BLaER1 (cell line): ENCODE measurements at regions not wholly inside any gene's neighbourhood (a gene's known extent, or its start where the extent isn't known, plus 50 kb on each side); places are given as distances from the start of the nearest gene placed in this dataset.

Experiments used
- H3K27ac ChIP-seq: shearing (Covaris generic); formaldehyde crosslinking; 2 replicates; pipeline ENCODE4 v1.8.1; 2022
- H3K27me3 ChIP-seq: shearing (Covaris generic); formaldehyde crosslinking; 2 replicates; pipeline ENCODE4 v1.8.1; 2022
- H3K36me3 ChIP-seq: shearing (Covaris generic); formaldehyde crosslinking; 2 replicates; pipeline ENCODE4 v1.8.1; 2022
- H3K4me1 ChIP-seq: shearing (Covaris generic); formaldehyde crosslinking; 2 replicates; pipeline ENCODE4 v1.8.1; 2022
- H3K4me2 ChIP-seq: shearing (Covaris generic); formaldehyde crosslinking; 2 replicates; pipeline ENCODE4 v1.8.1; 2022
- H3K4me3 ChIP-seq: shearing (Covaris generic); formaldehyde crosslinking; 2 replicates; pipeline ENCODE4 v1.8.1; 2022
- H3K9ac ChIP-seq: shearing (Covaris generic); formaldehyde crosslinking; 2 replicates; pipeline ENCODE4 v1.8.1; 2022
- H3K9me3 ChIP-seq: shearing (Covaris generic); formaldehyde crosslinking; 2 replicates; pipeline ENCODE4 v1.8.1; 2022
- H4K20me1 ChIP-seq: shearing (Covaris generic); formaldehyde crosslinking; 2 replicates; pipeline ENCODE4 v1.8.1; 2022
- Cebpa-rat ChIP-seq: shearing (Covaris generic); IDR thresholded peaks from 2 replicates; pipeline ENCODE4 v1.8.1; 2022

- Histone ChIP-seq H3K27ac (no peak overlapping the region), H4K20me1 (no peaks in the 10 kb centered on the region), H3K27me3 (no peaks in the 10 kb centered on the region), H3K4me2 (no peak overlapping the region), H3K4me1 (no peaks in the 10 kb centered on the region), H3K9ac (no peak overlapping the region), H3K9me3 (no peaks in the 10 kb centered on the region), H3K4me3 (no peak overlapping the region), H3K36me3 (no peaks in the 10 kb centered on the region)
- TF ChIP-seq Cebpa-rat, result no peak
Measured at GRCh38 chr5:116695681-116696080, 121.1 kb upstream of the SEMA6A start.

- no peaks in the 10 kb centered on the region for H3K9me3 ChIP-seq
- no peaks in the 10 kb centered on the region for H3K4me1 ChIP-seq
- H3K4me3 ChIP-seq, result no peak overlapping the region
- no peak for TF ChIP-seq Cebpa-rat
- H3K27ac ChIP-seq, result no peak overlapping the region
- H3K36me3 ChIP-seq, result no peaks in the 10 kb centered on the region
- no peak overlapping the region for H3K9ac ChIP-seq
- H3K4me2 ChIP-seq, result no peak overlapping the region
- H4K20me1 ChIP-seq, result no peaks in the 10 kb centered on the region
- no peaks in the 10 kb centered on the region for H3K27me3 ChIP-seq
Measured at GRCh38 chr5:116686438-116686837, 111.8 kb upstream of the SEMA6A start.

- no peak overlapping the region for H3K9ac ChIP-seq
- H3K27me3 ChIP-seq, result no peaks in the 10 kb centered on the region
- no peak for TF ChIP-seq Cebpa-rat
- no peaks in the 10 kb centered on the region for H3K9me3 ChIP-seq
- no peak overlapping the region for H3K4me3 ChIP-seq
- H3K27ac ChIP-seq, result no peak overlapping the region
- H3K4me2 ChIP-seq, result no peak overlapping the region
- H3K36me3 ChIP-seq, result no peaks in the 10 kb centered on the region
- H4K20me1 ChIP-seq, result no peaks in the 10 kb centered on the region
- no peaks in the 10 kb centered on the region for H3K4me1 ChIP-seq
Measured at GRCh38 chr5:116685931-116686330, 111.3 kb upstream of the SEMA6A start.

GRCh38 chr5:116685069-116685468, 110.4 kb upstream of the SEMA6A start:
- Histone ChIP-seq H4K20me1 (no peaks in the 10 kb centered on the region), H3K36me3 (no peaks in the 10 kb centered on the region), H3K4me2 (no peak overlapping the region), H3K4me3 (no peak overlapping the region), H3K9ac (no peak overlapping the region), H3K9me3 (no peaks in the 10 kb centered on the region), H3K27me3 (no peaks in the 10 kb centered on the region), H3K27ac (no peak overlapping the region), H3K4me1 (no peaks in the 10 kb centered on the region)
- no peak for TF ChIP-seq Cebpa-rat

DNA sequence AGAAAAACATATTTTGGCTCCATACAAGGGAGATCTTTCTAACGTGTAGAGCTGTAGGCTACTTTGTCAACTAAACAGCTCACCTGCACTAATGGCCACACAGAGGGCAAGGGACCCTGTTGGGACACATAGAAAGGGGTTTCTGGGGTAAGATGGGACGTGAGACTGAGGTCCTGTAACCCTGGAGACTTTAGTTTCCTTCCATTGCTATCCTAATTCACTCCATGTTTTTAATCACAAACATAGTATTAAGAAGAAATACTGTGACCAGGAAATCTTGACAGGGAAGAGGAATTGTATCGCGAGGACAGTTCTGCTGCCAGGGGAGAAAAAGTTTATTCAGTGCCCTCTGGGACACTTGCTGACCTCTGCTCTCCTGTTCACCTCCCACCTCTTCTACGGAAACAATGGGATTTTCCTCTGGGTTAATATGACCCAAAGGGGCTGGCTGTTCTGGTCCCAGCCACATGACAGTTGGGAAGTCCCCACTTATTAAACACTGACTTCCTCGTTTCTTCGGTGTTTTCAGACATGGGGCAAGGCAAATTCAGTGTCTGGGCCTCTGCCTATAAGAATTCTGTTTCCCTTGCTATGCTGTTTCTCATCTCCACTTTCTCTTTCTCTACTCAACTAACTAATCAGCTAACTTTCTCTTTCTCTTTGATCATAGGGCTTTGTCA, 106.9 kb upstream of the SEMA6A start:
- no peak overlapping the region for H3K4me2 ChIP-seq
- TF ChIP-seq Cebpa-rat, result no peak
- H3K36me3 ChIP-seq, result no peaks in the 10 kb centered on the region
- H3K4me3 ChIP-seq, result no peak overlapping the region
- no peaks in the 10 kb centered on the region for H3K9me3 ChIP-seq
- H3K27ac ChIP-seq, result no peak overlapping the region
- H4K20me1 ChIP-seq, result no peaks in the 10 kb centered on the region
- H3K27me3 ChIP-seq, result no peaks in the 10 kb centered on the region
- H3K9ac ChIP-seq, result no peak overlapping the region
- no peaks in the 10 kb centered on the region for H3K4me1 ChIP-seq

- H3K4me2 ChIP-seq, result no peak overlapping the region
- H3K36me3 ChIP-seq, result no peaks in the 10 kb centered on the region
- H3K9ac ChIP-seq, result no peak overlapping the region
- no peaks in the 10 kb centered on the region for H3K4me1 ChIP-seq
- no peaks in the 10 kb centered on the region for H3K9me3 ChIP-seq
- no peak for TF ChIP-seq Cebpa-rat
- no peak overlapping the region for H3K27ac ChIP-seq
- H3K4me3 ChIP-seq, result no peak overlapping the region
- no peaks in the 10 kb centered on the region for H4K20me1 ChIP-seq
- no peaks in the 10 kb centered on the region for H3K27me3 ChIP-seq
Measured at GRCh38 chr5:116675626-116675910, 100.9 kb upstream of the SEMA6A start.

DNA sequence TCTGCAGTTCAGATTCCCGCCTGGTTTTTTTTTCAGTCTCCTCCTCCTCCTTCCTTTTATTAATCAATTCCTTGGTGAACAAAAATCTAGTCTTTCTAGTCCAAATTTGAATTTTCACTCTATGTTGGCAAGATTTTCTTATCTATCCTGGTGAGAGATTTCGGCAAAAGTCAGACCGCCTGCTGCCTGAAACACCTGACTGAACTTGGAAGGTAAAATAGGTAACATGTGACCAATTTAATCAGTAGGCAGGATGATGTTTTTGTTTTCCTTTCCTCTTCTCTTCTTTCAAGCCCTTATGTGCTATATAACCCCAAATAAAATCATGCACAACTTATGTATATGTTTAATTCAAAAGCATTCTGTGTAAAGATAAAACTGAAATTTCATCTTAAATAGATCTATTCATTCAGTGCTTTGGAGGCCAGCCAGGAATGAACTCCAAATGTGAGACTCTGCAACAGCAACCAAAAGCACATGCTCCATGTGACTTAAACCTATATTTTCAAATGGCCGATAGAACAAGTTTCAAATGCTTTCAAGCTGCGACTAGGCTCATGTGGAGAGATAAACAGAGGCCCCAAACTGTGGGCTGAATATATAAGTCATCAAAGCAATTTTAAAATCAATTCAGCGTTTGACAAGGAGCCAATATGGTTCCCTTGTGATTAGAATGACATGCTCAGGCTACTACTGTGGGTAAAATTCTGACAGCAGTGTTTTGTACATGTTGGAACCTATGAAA, 100.4 kb upstream of the SEMA6A start:
- Histone ChIP-seq H3K4me1 (peaks cover 3% of the 10 kb centered on the region; the same call in 1 of the 2 replicates), H3K36me3 (no peaks in the 10 kb centered on the region), H3K9me3 (no peaks in the 10 kb centered on the region), H4K20me1 (no peaks in the 10 kb centered on the region), H3K4me2 (no peak overlapping the region), H3K27ac (no peak overlapping the region), H3K27me3 (no peaks in the 10 kb centered on the region), H3K4me3 (no peak overlapping the region), H3K9ac (no peak overlapping the region)
- TF ChIP-seq Cebpa-rat, result no peak

- H3K27me3 ChIP-seq, result no peaks in the 10 kb centered on the region
- H4K20me1 ChIP-seq, result no peaks in the 10 kb centered on the region
- no peaks in the 10 kb centered on the region for H3K36me3 ChIP-seq
- no peak for TF ChIP-seq Cebpa-rat
- no peak overlapping the region for H3K9ac ChIP-seq
- no peak overlapping the region for H3K4me3 ChIP-seq
- peaks cover 9% of the 10 kb centered on the region; the same call in 1 of the 2 replicates for H3K4me1 ChIP-seq
- H3K27ac ChIP-seq, result no peak overlapping the region
- no peak overlapping the region for H3K4me2 ChIP-seq
- H3K9me3 ChIP-seq, result no peaks in the 10 kb centered on the region
Measured at GRCh38 chr5:116673453-116673852, 98.8 kb upstream of the SEMA6A start.

GRCh38 chr5:116672203-116672602, 97.6 kb upstream of the SEMA6A start:
- Histone ChIP-seq H3K27me3 (no peaks in the 10 kb centered on the region), H3K4me2 (no peak overlapping the region), H3K4me1 (peaks cover 9% of the 10 kb centered on the region; the same call in 1 of the 2 replicates), H4K20me1 (no peaks in the 10 kb centered on the region), H3K27ac (no peak overlapping the region), H3K9me3 (no peaks in the 10 kb centered on the region), H3K9ac (no peak overlapping the region), H3K4me3 (no peak overlapping the region), H3K36me3 (no peaks in the 10 kb centered on the region)
- no peak for TF ChIP-seq Cebpa-rat

- TF ChIP-seq Cebpa-rat, result no peak
- Histone ChIP-seq H3K4me1 (peaks cover 9% of the 10 kb centered on the region; the same call in 1 of the 2 replicates), H3K9me3 (no peaks in the 10 kb centered on the region), H3K27me3 (no peaks in the 10 kb centered on the region), H3K4me3 (no peak overlapping the region), H3K4me2 (no peak overlapping the region), H3K36me3 (no peaks in the 10 kb centered on the region), H4K20me1 (no peaks in the 10 kb centered on the region), H3K9ac (no peak overlapping the region), H3K27ac (no peak overlapping the region)
Measured at GRCh38 chr5:116671211-116671736, 96.7 kb upstream of the SEMA6A start.
